Mesendoderm (in vitro differentiated cells): ENCODE measurements at regions not wholly inside any gene's neighbourhood (a gene's known extent, or its start where the extent isn't known, plus 50 kb on each side); places are given as distances from the start of the nearest gene placed in this dataset.

Experiments
- DNase-seq: peaks from one replicate; pipeline ENCODE4 v3.0.0; 2013
- H2AK5ac ChIP-seq: 2 replicates; pipeline ENCODE4 v1.6.1; 2013; ENCODE audit warnings: low read length, inconsistent platforms
- H2BK120ac ChIP-seq: 2 replicates; pipeline ENCODE4 v1.6.1; 2013; ENCODE audit warnings: low read depth, mild to moderate bottlenecking, low read length, moderate library complexity, mixed read lengths
- H2BK15ac ChIP-seq: replicated peaks from 2 replicates; pipeline ENCODE4 v1.6.1; 2013; ENCODE audit warnings: low read depth, mild to moderate bottlenecking, moderate library complexity
- H2BK5ac ChIP-seq: 2 replicates; pipeline ENCODE4 v1.6.1; 2013; ENCODE audit warnings: low read length, inconsistent platforms
- H3K18ac ChIP-seq: 2 replicates; pipeline ENCODE4 v1.6.1; 2013; ENCODE audit warnings: mild to moderate bottlenecking, low read length, mixed read lengths
- H3K23ac ChIP-seq: one replicate; pipeline ENCODE4 v1.6.1; 2013; ENCODE audit warnings: low read length
- H3K27ac ChIP-seq: 2 replicates; pipeline ENCODE4 v1.5.1; 2013; ENCODE audit warnings: low read depth, mild to moderate bottlenecking, inconsistent platforms, low read length, moderate library complexity
- H3K27me3 ChIP-seq: 2 replicates; pipeline ENCODE4 v1.6.1; 2013; ENCODE audit warnings: low read length, control low read depth, mild to moderate bottlenecking, inconsistent platforms; ENCODE audit not compliant: insufficient read depth, poor library complexity
- H3K36me3 ChIP-seq: 2 replicates; pipeline ENCODE4 v1.6.1; 2013; ENCODE audit warnings: low read length, inconsistent platforms; ENCODE audit not compliant: control insufficient read depth, insufficient read depth
- H3K4ac ChIP-seq: one replicate; pipeline ENCODE4 v1.6.1; 2013; ENCODE audit warnings: low read depth, mild to moderate bottlenecking, low read length, moderate library complexity
- H3K4me1 ChIP-seq: 2 replicates; pipeline ENCODE4 v1.6.1; 2013; ENCODE audit warnings: low read depth, low read length, inconsistent platforms; ENCODE audit not compliant: control insufficient read depth
- H3K4me2 ChIP-seq: 2 replicates; pipeline ENCODE4 v1.6.1; 2013; ENCODE audit warnings: low read length
- H3K4me3 ChIP-seq: 2 replicates; pipeline ENCODE4 v1.5.1; 2013; ENCODE audit warnings: mild to moderate bottlenecking, low read length
- H3K56ac ChIP-seq: one replicate; pipeline ENCODE4 v1.6.1; 2013; ENCODE audit warnings: low read length
- H3K79me1 ChIP-seq: 2 replicates; pipeline ENCODE4 v1.6.1; 2013; ENCODE audit warnings: low read length, inconsistent platforms
- H3K79me2 ChIP-seq: 2 replicates; pipeline ENCODE4 v1.6.1; 2013; ENCODE audit warnings: mild to moderate bottlenecking, low read length; ENCODE audit not compliant: control insufficient read depth, insufficient read depth
- H3K9ac ChIP-seq: 2 replicates; pipeline ENCODE4 v1.6.1; 2013; ENCODE audit warnings: low read length, inconsistent platforms
- H4K5ac ChIP-seq: one replicate; pipeline ENCODE4 v1.6.1; 2013; ENCODE audit warnings: low read length
- H4K8ac ChIP-seq: one replicate; pipeline ENCODE4 v1.6.1; 2013; ENCODE audit warnings: low read depth, mild to moderate bottlenecking, control low read depth, low read length, moderate library complexity
- WGBS: extraction: QIAGEN DNeasy Blood & Tissue Kit; methylation state at CpG from one replicate; pipeline ENCODE4 v1.1.7; 2013; ENCODE audit warnings: low lambda C conversion rate, missing lambda C conversion rate; ENCODE audit not compliant: insufficient coverage; ENCODE audit errors: extremely low coverage; 5-methylcytosine and 5-hydroxymethylcytosine counted together

- no peak overlapping the region for H3K4me3 ChIP-seq
- H3K27me3 ChIP-seq: no peaks in the 10 kb centered on the region
- H4K5ac ChIP-seq: no peak overlapping the region
- no peaks in the 10 kb centered on the region for H3K4me1 ChIP-seq
- H2BK5ac ChIP-seq: no peak overlapping the region
- H3K79me2 ChIP-seq: no peaks in the 10 kb centered on the region
- no CpG with 5 or more reads among the region's 2 CpGs for WGBS
- no peak overlapping the region for H3K56ac ChIP-seq
- H3K18ac ChIP-seq: no peak overlapping the region
- no peak overlapping the region for H2BK120ac ChIP-seq
- no peak overlapping the region for H2BK15ac ChIP-seq
- H3K4ac ChIP-seq: no peak overlapping the region
- H3K79me1 ChIP-seq: no peaks in the 10 kb centered on the region
- H3K9ac ChIP-seq: no peak overlapping the region
- no peak overlapping the region for H3K4me2 ChIP-seq
- H4K8ac ChIP-seq: no peak overlapping the region
- no peak overlapping the region for H3K23ac ChIP-seq
- H2AK5ac ChIP-seq: no peak overlapping the region
- no peak for DNase-seq
- H3K36me3 ChIP-seq: no peaks in the 10 kb centered on the region
- no peak overlapping the region for H3K27ac ChIP-seq
Observed at GRCh38 chr13:106033659-106034058, 501.8 kb downstream of the EFNB2 start.

DNA sequence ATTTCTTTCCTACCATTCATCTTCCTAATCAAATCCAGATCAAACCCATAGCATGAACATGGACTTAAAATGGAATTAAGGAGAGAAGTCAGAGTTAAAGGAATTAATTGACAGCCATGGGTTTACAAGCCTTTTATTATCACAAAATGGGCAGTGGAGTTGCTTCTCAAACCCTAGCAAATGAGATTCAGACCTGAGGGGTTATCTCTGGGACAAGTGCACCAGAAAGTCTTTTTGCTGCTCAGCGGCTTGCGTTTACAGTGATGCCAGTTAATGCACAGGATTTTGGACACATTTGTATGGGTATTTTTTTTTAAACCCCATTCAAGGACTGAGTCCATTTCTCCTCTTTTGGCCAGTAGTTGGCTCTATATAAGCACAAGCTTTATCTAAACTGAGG lies 503.0 kb downstream of the EFNB2 start:
- Histone ChIP-seq H2BK15ac (no peak overlapping the region), H3K4ac (no peak overlapping the region), H2AK5ac (no peak overlapping the region), H3K9ac (no peak overlapping the region), H3K4me3 (no peak overlapping the region), H3K56ac (no peak overlapping the region), H3K4me2 (no peak overlapping the region), H2BK5ac (no peak overlapping the region), H3K27ac (no peak overlapping the region), H3K79me2 (no peaks in the 10 kb centered on the region), H3K27me3 (no peaks in the 10 kb centered on the region), H2BK120ac (no peak overlapping the region), H3K18ac (no peak overlapping the region), H4K8ac (no peak overlapping the region), H3K79me1 (no peaks in the 10 kb centered on the region), H3K36me3 (no peaks in the 10 kb centered on the region), H3K4me1 (no peaks in the 10 kb centered on the region), H4K5ac (no peak overlapping the region), H3K23ac (no peak overlapping the region)
- no peak for DNase-seq
- no CpG with 5 or more reads among the region's 2 CpGs for WGBS

- Histone ChIP-seq H4K5ac (no peak overlapping the region), H3K56ac (no peak overlapping the region), H2BK5ac (no peak overlapping the region), H3K4me2 (no peak overlapping the region), H3K9ac (no peak overlapping the region), H3K4me3 (no peak overlapping the region), H3K79me1 (no peaks in the 10 kb centered on the region), H4K8ac (no peak overlapping the region), H2BK120ac (no peak overlapping the region), H3K27ac (no peak overlapping the region), H3K4me1 (no peaks in the 10 kb centered on the region), H3K36me3 (no peaks in the 10 kb centered on the region), H3K4ac (no peak overlapping the region), H2BK15ac (no peak overlapping the region), H3K18ac (no peak overlapping the region), H3K79me2 (no peaks in the 10 kb centered on the region), H3K27me3 (no peaks in the 10 kb centered on the region), H2AK5ac (no peak overlapping the region), H3K23ac (no peak overlapping the region)
- no CpG with 5 or more reads among the region's 7 CpGs for WGBS
- DNase-seq: no peak
Observed at GRCh38 chr13:106029676-106030290, 505.7 kb downstream of the EFNB2 start.

- no peak overlapping the region for H4K5ac ChIP-seq
- H2AK5ac ChIP-seq: no peak overlapping the region
- DNase-seq: no peak
- H3K4ac ChIP-seq: no peak overlapping the region
- H2BK15ac ChIP-seq: no peak overlapping the region
- no peaks in the 10 kb centered on the region for H3K4me1 ChIP-seq
- no peaks in the 10 kb centered on the region for H3K79me2 ChIP-seq
- no peak overlapping the region for H3K18ac ChIP-seq
- no peaks in the 10 kb centered on the region for H3K36me3 ChIP-seq
- H2BK120ac ChIP-seq: no peak overlapping the region
- H3K4me3 ChIP-seq: no peak overlapping the region
- WGBS: no CpG with 5 or more reads among the region's 6 CpGs
- H2BK5ac ChIP-seq: no peak overlapping the region
- no peak overlapping the region for H3K9ac ChIP-seq
- H3K56ac ChIP-seq: no peak overlapping the region
- H3K27me3 ChIP-seq: no peaks in the 10 kb centered on the region
- H3K79me1 ChIP-seq: no peaks in the 10 kb centered on the region
- no peak overlapping the region for H3K4me2 ChIP-seq
- H4K8ac ChIP-seq: no peak overlapping the region
- H3K27ac ChIP-seq: no peak overlapping the region
- no peak overlapping the region for H3K23ac ChIP-seq
Observed at GRCh38 chr13:106028911-106029310, 506.6 kb downstream of the EFNB2 start.

DNA sequence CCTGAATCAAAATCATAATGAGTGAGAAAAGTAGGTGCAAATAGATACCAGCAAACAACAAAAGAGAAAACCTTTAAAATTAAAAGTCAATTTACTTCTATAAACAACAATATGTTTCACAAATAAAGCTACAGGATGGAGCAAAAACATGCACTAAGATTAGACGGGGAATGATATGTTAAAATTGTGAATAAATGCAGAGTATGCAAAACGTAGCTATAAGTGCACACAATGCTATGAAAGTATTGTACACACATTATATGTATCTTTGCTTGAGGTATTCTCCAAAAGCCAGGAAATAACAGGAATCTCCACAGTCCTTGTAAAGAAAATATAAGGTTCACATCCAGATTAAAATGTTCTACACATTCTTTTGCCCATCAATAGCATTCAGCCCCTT lies 523.9 kb downstream of the EFNB2 start:
- Histone ChIP-seq H4K8ac (no peak overlapping the region), H3K18ac (no peak overlapping the region), H2BK15ac (no peak overlapping the region), H2BK120ac (no peak overlapping the region), H3K56ac (no peak overlapping the region), H3K79me2 (no peaks in the 10 kb centered on the region), H3K79me1 (no peaks in the 10 kb centered on the region), H3K4me2 (no peak overlapping the region), H2AK5ac (no peak overlapping the region), H3K4me3 (no peak overlapping the region), H3K36me3 (no peaks in the 10 kb centered on the region), H3K27ac (no peak overlapping the region), H3K23ac (no peak overlapping the region), H3K4ac (no peak overlapping the region), H3K9ac (no peak overlapping the region), H2BK5ac (no peak overlapping the region), H3K27me3 (no peaks in the 10 kb centered on the region), H4K5ac (no peak overlapping the region), H3K4me1 (no peaks in the 10 kb centered on the region)
- WGBS: no CpG with 5 or more reads among the region's 2 CpGs
- no peak for DNase-seq

GRCh38 chr13:106010836-106011235 lies 524.6 kb downstream of the EFNB2 start:
- H3K36me3 ChIP-seq: no peaks in the 10 kb centered on the region
- no peak overlapping the region for H4K5ac ChIP-seq
- no peak overlapping the region for H2BK5ac ChIP-seq
- no peaks in the 10 kb centered on the region for H3K79me2 ChIP-seq
- H3K27me3 ChIP-seq: no peaks in the 10 kb centered on the region
- no peak for DNase-seq
- H3K9ac ChIP-seq: no peak overlapping the region
- H3K4ac ChIP-seq: no peak overlapping the region
- no peak overlapping the region for H3K4me3 ChIP-seq
- H3K23ac ChIP-seq: no peak overlapping the region
- H3K79me1 ChIP-seq: no peaks in the 10 kb centered on the region
- H3K4me2 ChIP-seq: no peak overlapping the region
- H4K8ac ChIP-seq: no peak overlapping the region
- H3K4me1 ChIP-seq: no peaks in the 10 kb centered on the region
- no peak overlapping the region for H3K56ac ChIP-seq
- no peak overlapping the region for H2BK15ac ChIP-seq
- no peak overlapping the region for H3K18ac ChIP-seq
- no peak overlapping the region for H2AK5ac ChIP-seq
- no peak overlapping the region for H3K27ac ChIP-seq
- H2BK120ac ChIP-seq: no peak overlapping the region
- no CpG with 5 or more reads among the region's 3 CpGs for WGBS
